Gastroesophageal sphincter (tissue), 4 donors: ENCODE measurements at regions not wholly inside any gene's neighbourhood (a gene's known extent, or its start where the extent isn't known, plus 50 kb on each side); places are given as distances from the start of the nearest gene placed in this dataset.
A peak's percentile ranks its signal among the peaks of the same experiment; 100 is the strongest.

Experiments
- ATAC-seq: fragments of 150-250 bp; one replicate; pipeline ENCODE4 v1.9.1; 2016; ENCODE audit warnings: mild to moderate bottlenecking, moderate library complexity
- H3K27ac ChIP-seq, 4 donors: fragments of 200-600 bp; sonication (generic) in 3 of 4; 1 replicate in 3 of 4; 2 replicates in 1 of 4; pipeline ENCODE4 v1.5.1; 2016 to 2019
- H3K27me3 ChIP-seq: fragments of 200-600 bp; sonication (generic); one replicate; pipeline ENCODE4 v1.5.1; 2019
- H3K36me3 ChIP-seq, 2 donors: fragments of 200-600 bp; sonication (generic); one replicate each; pipeline ENCODE4 v1.5.1; 2019; ENCODE audit warnings: control low read depth in 1 of 2
- H3K4me1 ChIP-seq, 3 donors: fragments of 200-600 bp; sonication (generic); 1 replicate in 2 of 3; 2 replicates in 1 of 3; pipeline ENCODE4 v1.5.1; 2016 to 2019; ENCODE audit warnings: control low read depth in 2 of 3
- H3K4me3 ChIP-seq, 2 donors: fragments of 200-600 bp; sonication (generic); one replicate each; pipeline ENCODE4 v1.5.1; 2019; ENCODE audit warnings: mild to moderate bottlenecking in 1 of 2, moderate library complexity in 1 of 2
- H3K9me3 ChIP-seq, 3 donors: fragments of 200-600 bp; sonication (generic); one replicate each; pipeline ENCODE4 v1.5.1; 2017 to 2019; ENCODE audit warnings: control low read depth in 2 of 3
- CTCF ChIP-seq, 4 experiments: fragments of 200-600 bp in 2 of 4; fragments of 450-650 bp in 2 of 4; sonication (generic) in 1 of 4; IDR thresholded peaks; one replicate each; pipeline ENCODE4 v1.5.1; 2017 to 2019; ENCODE audit warnings: antibody characterized with exemption in 4 of 4, mild to moderate bottlenecking in 2 of 4, moderate library complexity in 2 of 4
- EP300 ChIP-seq: sonication (generic); formaldehyde crosslinking; IDR thresholded peaks from one replicate; pipeline ENCODE4 v1.6.1; 2017; ENCODE audit warnings: antibody characterized with exemption, mild to moderate bottlenecking
- POLR2A ChIP-seq, 2 donors: fragments of 450-650 bp; IDR thresholded peaks; one replicate each; pipeline ENCODE4 v1.6.1; 2017; ENCODE audit warnings: antibody characterized with exemption in 2 of 2, mild to moderate bottlenecking in 2 of 2, moderate library complexity in 1 of 2
- POLR2AphosphoS5 ChIP-seq: sonication (generic); formaldehyde crosslinking; IDR thresholded peaks from one replicate; pipeline ENCODE4 v1.6.1; 2017; ENCODE audit warnings: antibody characterized with exemption
- WGBS, 2 donors: methylation state at CpG; one replicate each; pipeline ENCODE4 v1.1.5; 2018; ENCODE audit warnings: low coverage in 1 of 2; 5-methylcytosine and 5-hydroxymethylcytosine counted together

- H3K27me3 ChIP-seq = no peaks in the 10 kb centered on the region
- no peak for ATAC-seq
- no peak overlapping the region for H3K4me3 ChIP-seq
- WGBS, 2 donors = 95 to 97% methylated on average over 2 of the region's 2 CpGs
- TF ChIP-seq CTCF (IDR thresholded peaks at IDR 0.05) (no peak), EP300 (no peak)
- H3K4me1 ChIP-seq = peaks cover 0 to 12% (median 0%) of the 10 kb centered on the region in 3 donors
- H3K36me3 ChIP-seq = no peaks in the 10 kb centered on the region
- H3K9me3 ChIP-seq = no peaks in the 10 kb centered on the region
- no peak overlapping the region for H3K27ac ChIP-seq
Measured at GRCh38 chr4:174084981-174085380, 198.5 kb downstream of the FBXO8 start.

- H3K9me3 ChIP-seq = no peaks in the 10 kb centered on the region
- H3K4me3 ChIP-seq = no peak overlapping the region
- H3K27me3 ChIP-seq = no peaks in the 10 kb centered on the region
- TF ChIP-seq POLR2A (IDR thresholded peaks at IDR 0.05) (no peak), EP300 (no peak), POLR2AphosphoS5 (no peak), CTCF (IDR thresholded peaks at IDR 0.05) (no peak)
- ATAC-seq = no peak
- peaks cover 0 to 12% (median 0%) of the 10 kb centered on the region in 3 donors for H3K4me1 ChIP-seq
- H3K36me3 ChIP-seq = no peaks in the 10 kb centered on the region
- no CpG with 5 or more reads among the region's 1 CpG for WGBS, 2 donors
- H3K27ac ChIP-seq = no peak overlapping the region
Measured at GRCh38 chr4:174084542-174084941, 198.9 kb downstream of the FBXO8 start.

- peak; percentile 22 for ATAC-seq
- Histone ChIP-seq H3K4me3 (no peak overlapping the region), H3K27ac (no peak overlapping the region), H3K9me3 (no peaks in the 10 kb centered on the region), H3K27me3 (no peaks in the 10 kb centered on the region), H3K36me3 (no peaks in the 10 kb centered on the region), H3K4me1 (no peaks in the 10 kb centered on the region)
- TF ChIP-seq POLR2AphosphoS5 = peak; percentile 27
- no peak for TF ChIP-seq POLR2A (IDR thresholded peaks at IDR 0.05)
Measured at GRCh38 chr4:174080361-174080760, 203.1 kb downstream of the FBXO8 start.

GRCh38 chr4:174071595-174071994 is 211.9 kb downstream of the FBXO8 start:
- Histone ChIP-seq H3K4me1 (peaks cover 0 to 32% (median 10%) of the 10 kb centered on the region in 3 donors), H3K36me3 (no peaks in the 10 kb centered on the region), H3K27me3 (no peaks in the 10 kb centered on the region), H3K9me3 (no peaks in the 10 kb centered on the region), H3K27ac (no peak overlapping the region), H3K4me3 (no peak overlapping the region)
- TF ChIP-seq POLR2AphosphoS5 (no peak), POLR2A (IDR thresholded peaks at IDR 0.05) (no peak), EP300 (no peak), CTCF (IDR thresholded peaks at IDR 0.05) (no peak)
- ATAC-seq = no peak

GRCh38 chr4:174069848-174070330 is 213.6 kb downstream of the FBXO8 start:
- Histone ChIP-seq H3K27ac (no peak overlapping the region), H3K4me3 (no peak overlapping the region), H3K36me3 (no peaks in the 10 kb centered on the region), H3K4me1 (peaks cover 0 to 34% (median 10%) of the 10 kb centered on the region in 3 donors), H3K9me3 (no peaks in the 10 kb centered on the region), H3K27me3 (no peaks in the 10 kb centered on the region)
- no peak for ATAC-seq
- TF ChIP-seq POLR2A (IDR thresholded peaks at IDR 0.05) = no peak
- TF ChIP-seq EP300 = no peak
- TF ChIP-seq POLR2AphosphoS5 = no peak
- no peak for TF ChIP-seq CTCF (IDR thresholded peaks at IDR 0.05)
- 36 to 50% methylated on average over 2 of the region's 2 CpGs for WGBS, 2 donors
